Chondrocyte (in vitro differentiated cells): ENCODE measurements at regions not wholly inside any gene's neighbourhood (a gene's known extent, or its start where the extent isn't known, plus 50 kb on each side); places are given as distances from the start of the nearest gene placed in this dataset.
"Not testable (repeated sequence)": the region's sequence is repeated elsewhere in the genome, so short reads cannot be mapped to it uniquely, and the experiment has no call there.

ENCODE experiments used
- DNase-seq: peaks from one replicate; pipeline ENCODE4 v3.0.0; 2021; ENCODE audit warnings: mixed read lengths, low spot score
- H3K27ac Mint-ChIP-seq: one replicate; pipeline ENCODE4 v1.8.0; 2021; ENCODE audit warnings: mild to moderate bottlenecking, moderate library complexity, mixed read lengths; ENCODE audit not compliant: unreplicated experiment
- H3K27me3 Mint-ChIP-seq: 2 replicates; pipeline ENCODE4 v1.8.0; 2021; ENCODE audit warnings: low read depth, mixed read lengths
- H3K36me3 Mint-ChIP-seq: 2 replicates; pipeline ENCODE4 v1.8.0; 2021; ENCODE audit warnings: low read depth, mixed read lengths
- H3K4me1 Mint-ChIP-seq: 2 replicates; pipeline ENCODE4 v1.8.0; 2021; ENCODE audit warnings: low read depth, mild to moderate bottlenecking, mixed read lengths
- H3K4me3 Mint-ChIP-seq: one replicate; pipeline ENCODE4 v1.8.0; 2021; ENCODE audit warnings: mild to moderate bottlenecking, moderate library complexity, mixed read lengths; ENCODE audit not compliant: unreplicated experiment
- H3K9me3 Mint-ChIP-seq: 2 replicates; pipeline ENCODE4 v1.8.0; 2021; ENCODE audit warnings: low read depth, mixed read lengths
- TF ChIP-seq, protein P1 (sequence below): fragments of 200-600 bp; sonication (generic); IDR thresholded peaks from 2 replicates; pipeline ENCODE4 v1.5.0; 2021; ENCODE audit warnings: antibody characterized with exemption, mild to moderate bottlenecking, moderate library complexity

DNA sequence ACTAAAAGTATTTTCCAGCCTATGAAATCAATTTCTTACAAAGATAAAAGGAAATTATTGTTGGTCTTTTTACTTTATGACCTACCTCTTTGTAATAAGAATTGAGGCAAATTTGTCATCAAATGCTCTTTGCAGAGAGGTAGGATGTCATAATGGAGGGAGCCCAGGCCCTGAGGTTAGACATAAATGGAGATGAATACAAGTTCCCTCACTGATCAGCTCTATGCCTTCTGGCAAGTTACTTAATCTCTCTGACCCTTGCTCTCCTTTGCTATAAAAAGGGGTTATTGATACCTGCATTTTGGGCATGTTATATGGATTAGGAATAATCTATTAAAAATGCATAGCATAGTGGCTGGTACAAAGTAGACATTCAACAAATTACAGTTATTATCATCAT lies 146.9 kb upstream of the KRR1 start:
- Mint-ChIP-seq H3K36me3 (no peaks in the 10 kb centered on the region), H3K4me1 (peaks cover 20% of the 10 kb centered on the region), H3K9me3 (no peaks in the 10 kb centered on the region), H3K4me3 (no peak overlapping the region), H3K27me3 (peaks cover 5% of the 10 kb centered on the region), H3K27ac (no peak overlapping the region)
- TF ChIP-seq, protein P1, sequence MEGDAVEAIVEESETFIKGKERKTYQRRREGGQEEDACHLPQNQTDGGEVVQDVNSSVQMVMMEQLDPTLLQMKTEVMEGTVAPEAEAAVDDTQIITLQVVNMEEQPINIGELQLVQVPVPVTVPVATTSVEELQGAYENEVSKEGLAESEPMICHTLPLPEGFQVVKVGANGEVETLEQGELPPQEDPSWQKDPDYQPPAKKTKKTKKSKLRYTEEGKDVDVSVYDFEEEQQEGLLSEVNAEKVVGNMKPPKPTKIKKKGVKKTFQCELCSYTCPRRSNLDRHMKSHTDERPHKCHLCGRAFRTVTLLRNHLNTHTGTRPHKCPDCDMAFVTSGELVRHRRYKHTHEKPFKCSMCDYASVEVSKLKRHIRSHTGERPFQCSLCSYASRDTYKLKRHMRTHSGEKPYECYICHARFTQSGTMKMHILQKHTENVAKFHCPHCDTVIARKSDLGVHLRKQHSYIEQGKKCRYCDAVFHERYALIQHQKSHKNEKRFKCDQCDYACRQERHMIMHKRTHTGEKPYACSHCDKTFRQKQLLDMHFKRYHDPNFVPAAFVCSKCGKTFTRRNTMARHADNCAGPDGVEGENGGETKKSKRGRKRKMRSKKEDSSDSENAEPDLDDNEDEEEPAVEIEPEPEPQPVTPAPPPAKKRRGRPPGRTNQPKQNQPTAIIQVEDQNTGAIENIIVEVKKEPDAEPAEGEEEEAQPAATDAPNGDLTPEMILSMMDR = no peak
- no peak for DNase-seq

DNA sequence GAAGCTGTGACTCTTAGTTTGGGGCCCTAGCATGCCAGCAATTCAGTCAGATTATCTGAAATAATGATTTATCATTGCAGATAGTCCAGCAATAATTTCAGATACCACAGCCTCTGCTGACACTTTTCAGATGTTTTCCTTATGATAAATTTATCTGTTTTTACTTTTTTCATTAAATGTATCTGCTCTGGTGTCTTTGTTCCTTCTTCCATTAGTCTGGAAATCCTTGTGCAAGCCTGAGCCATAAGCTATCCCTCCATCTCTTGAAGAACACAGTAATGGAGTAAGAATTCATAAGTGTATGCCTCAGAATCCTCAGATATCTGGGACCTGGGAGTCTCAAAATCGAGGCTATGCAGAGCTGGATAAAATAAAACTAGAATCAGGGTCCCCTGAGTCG lies 146.4 kb upstream of the KRR1 start:
- no peak for DNase-seq
- Mint-ChIP-seq H3K27ac (no peak overlapping the region), H3K27me3 (peaks cover 6% of the 10 kb centered on the region), H3K36me3 (no peaks in the 10 kb centered on the region), H3K9me3 (no peaks in the 10 kb centered on the region), H3K4me3 (no peak overlapping the region), H3K4me1 (peaks cover 20% of the 10 kb centered on the region)
- TF ChIP-seq, protein P1 = no peak

DNA sequence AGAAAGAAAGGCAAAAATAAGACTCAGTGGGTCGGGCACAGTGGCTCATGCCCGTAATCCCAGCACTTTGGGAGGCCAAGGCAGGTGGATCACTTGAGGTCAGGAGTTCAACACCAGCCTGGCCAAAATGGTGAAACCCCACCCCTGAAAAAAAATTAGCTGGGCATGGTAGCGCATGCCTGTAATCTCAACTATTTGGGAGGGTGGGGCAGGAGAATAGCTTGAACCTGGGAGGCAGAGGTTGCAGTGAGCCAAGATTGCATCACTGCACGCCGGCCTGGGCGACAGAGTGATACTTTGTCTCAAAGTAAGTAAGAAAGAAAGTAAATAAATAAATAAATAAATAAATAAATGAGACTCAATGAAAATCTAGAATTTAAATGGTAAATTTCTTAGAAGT lies 145.9 kb upstream of the KRR1 start:
- H3K36me3 Mint-ChIP-seq, H3K27ac Mint-ChIP-seq, H3K4me3 Mint-ChIP-seq, H3K9me3 Mint-ChIP-seq, H3K27me3 Mint-ChIP-seq, DNase-seq: not testable (repeated sequence)
- H3K4me1 Mint-ChIP-seq = peaks cover 20% of the 10 kb centered on the region

DNA sequence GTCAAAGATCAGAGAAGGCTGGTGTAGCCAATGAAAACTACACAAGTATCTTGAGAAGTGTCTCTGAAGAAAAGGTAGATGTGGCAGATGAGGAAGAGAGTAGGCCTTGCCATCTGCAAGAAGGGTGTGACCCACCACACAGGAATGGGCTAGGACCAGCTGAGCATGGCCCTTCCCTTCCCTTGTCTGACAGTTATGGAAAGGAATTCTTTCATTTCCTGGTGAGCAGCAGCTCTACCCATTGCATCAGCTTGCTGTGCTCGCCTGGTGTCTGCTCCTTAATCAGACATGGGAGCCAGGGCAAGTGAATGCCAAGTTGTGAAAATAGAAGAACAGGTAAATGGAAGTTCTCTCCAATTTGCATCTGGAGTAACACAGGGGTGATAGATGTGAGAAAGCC lies 145.2 kb upstream of the KRR1 start:
- Mint-ChIP-seq H3K4me1 (peaks cover 22% of the 10 kb centered on the region), H3K36me3 (peaks cover 2% of the 10 kb centered on the region), H3K27ac (peak overlapping the region; percentile 82), H3K9me3 (no peaks in the 10 kb centered on the region), H3K27me3 (peaks cover 8% of the 10 kb centered on the region), H3K4me3 (no peak overlapping the region)
- TF ChIP-seq, protein P1 = no peak
- no peak for DNase-seq

DNA sequence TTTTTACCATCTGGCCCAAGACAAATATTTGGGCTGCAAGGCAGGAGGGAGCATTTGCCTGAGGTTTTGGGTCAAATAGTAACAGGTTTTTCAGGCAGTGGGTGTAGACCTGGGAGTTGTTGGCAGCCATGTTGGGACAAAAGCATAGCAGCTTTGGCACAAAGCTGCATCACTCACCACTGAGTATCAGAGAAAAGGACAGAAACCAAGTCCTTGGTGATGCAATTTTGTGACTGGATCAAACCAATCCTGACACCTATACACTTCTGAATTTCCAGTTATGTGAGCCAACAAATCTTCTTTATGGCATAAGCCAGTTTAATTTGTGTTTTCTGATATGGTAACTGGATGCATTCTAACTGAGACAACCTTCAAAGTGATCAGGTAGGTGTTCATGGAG lies 144.8 kb upstream of the KRR1 start:
- DNase-seq = no peak
- TF ChIP-seq, protein P1 = no peak
- Mint-ChIP-seq H3K36me3 (peaks cover 2% of the 10 kb centered on the region), H3K4me3 (no peak overlapping the region), H3K9me3 (no peaks in the 10 kb centered on the region), H3K4me1 (peaks cover 26% of the 10 kb centered on the region), H3K27ac (peak overlapping the region; percentile 82), H3K27me3 (peaks cover 8% of the 10 kb centered on the region)

DNA sequence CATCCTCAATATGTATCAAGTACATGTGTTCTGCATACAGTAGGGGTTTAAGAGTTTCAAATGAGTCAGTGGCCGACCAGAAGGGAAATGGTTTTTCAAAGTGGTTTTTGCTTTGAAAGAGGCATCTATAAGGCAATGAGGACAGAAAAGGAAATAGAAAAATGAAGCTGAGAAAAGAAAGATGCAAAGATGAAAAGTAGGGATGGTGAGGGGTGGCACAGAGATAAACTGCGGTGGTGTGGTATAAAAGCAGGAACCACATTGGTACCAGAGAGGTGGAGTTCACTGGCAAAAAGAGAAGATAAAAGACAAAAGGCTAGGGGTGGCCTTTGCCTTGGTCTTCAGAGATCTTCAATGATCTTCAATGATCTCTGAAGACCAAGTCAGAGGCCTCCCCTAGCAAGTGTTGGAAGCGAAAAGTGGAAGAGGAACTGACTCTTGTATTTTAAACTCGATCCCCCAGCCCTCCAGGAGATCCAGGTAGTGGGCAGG lies 144.0 kb upstream of the KRR1 start:
- H3K9me3 Mint-ChIP-seq = no peaks in the 10 kb centered on the region
- H3K27ac Mint-ChIP-seq = no peak overlapping the region

More for the DNA sequence above, 144.0 kb upstream of the KRR1 start:
- Mint-ChIP-seq H3K27me3 (peaks cover 8% of the 10 kb centered on the region), H3K4me3 (no peak overlapping the region), H3K4me1 (peaks cover 31% of the 10 kb centered on the region), H3K36me3 (peaks cover 2% of the 10 kb centered on the region)
- TF ChIP-seq, protein P1 = no peak
- DNase-seq = no peak
